B cell (primary cell): ENCODE measurements at regions not wholly inside any gene's neighbourhood (a gene's known extent, or its start where the extent isn't known, plus 50 kb on each side); places are given as distances from the start of the nearest gene placed in this dataset.

Source experiments
- CTCF ChIP-seq: fragments of 200-600 bp; IDR thresholded peaks from one replicate; pipeline ENCODE4 v1.8.0; 2022; ENCODE audit warnings: antibody characterized with exemption, mild to moderate bottlenecking
- EZH2 ChIP-seq: IDR thresholded peaks from 2 replicates; pipeline ENCODE4 v1.6.1; 2012; ENCODE audit warnings: borderline replicate concordance, low read depth, mild to moderate bottlenecking, moderate library complexity, low read length; ENCODE audit not compliant: insufficient read depth, poor library complexity, severe bottlenecking

DNA sequence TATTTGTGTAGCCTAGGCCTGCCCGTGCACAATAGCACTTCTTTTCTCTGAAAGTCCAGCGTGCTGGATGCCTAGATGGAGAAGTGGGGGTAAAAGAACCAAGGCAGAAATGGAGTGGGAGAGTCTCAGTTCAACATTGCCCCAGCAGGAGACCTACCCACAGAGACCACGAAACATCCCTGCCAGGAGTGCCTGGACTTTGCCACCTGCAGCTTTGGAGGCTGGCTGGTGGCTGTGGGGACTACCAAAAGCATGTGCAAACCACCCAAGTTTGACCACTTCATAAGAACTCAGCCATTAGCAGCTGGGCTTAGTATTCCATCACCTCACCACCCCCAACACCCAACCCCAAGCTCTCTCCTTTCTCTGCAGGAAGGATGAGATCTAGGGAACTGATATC lies 416.9 kb upstream of the ID2 start:
- TF ChIP-seq CTCF (no peak), EZH2 (no peak)
